ENCODE measurements at regions not wholly inside any gene's neighbourhood (a gene's known extent, or its start where the extent isn't known, plus 50 kb on each side); places are given as distances from the start of the nearest gene placed in this dataset.
"Not testable (repeated sequence)": the region's sequence is repeated elsewhere in the genome, so short reads cannot be mapped to it uniquely, and the experiment has no call there.

GRCh38 chr11:13782390-13783075 is 114.1 kb downstream of the FAR1 start:
- ATAC-seq (no peak), DNase-seq (ENCODE audit: low spot score) (no peak)
- H3K27ac Mint-ChIP-seq = no peak overlapping the region
- H3K27me3 Mint-ChIP-seq = peaks cover 0 to 9% of the 10 kb centered on the region in 2 donors
- H3K4me3 Mint-ChIP-seq = no peak overlapping the region
- H3K9me3 Mint-ChIP-seq = no peaks in the 10 kb centered on the region
- H3K36me3 Mint-ChIP-seq = no peaks in the 10 kb centered on the region
- no peaks in the 10 kb centered on the region for H3K4me1 Mint-ChIP-seq (ENCODE audit: low read depth in 2 of 2)

GRCh38 chr11:13784441-13784840 is 116.0 kb downstream of the FAR1 start:
- Mint-ChIP-seq H3K27me3 (peaks cover 0 to 2% of the 10 kb centered on the region in 2 donors), H3K4me3 (no peak overlapping the region), H3K36me3 (no peaks in the 10 kb centered on the region), H3K9me3 (no peaks in the 10 kb centered on the region), H3K4me1 (ENCODE audit: low read depth in 2 of 2) (no peaks in the 10 kb centered on the region), H3K27ac (no peak overlapping the region)
- DNase-seq (ENCODE audit: low spot score) (no peak), ATAC-seq (no peak)

- ATAC-seq (no peak), DNase-seq (ENCODE audit: low spot score) (no peak)
- H3K4me1 Mint-ChIP-seq (ENCODE audit: low read depth in 2 of 2) = no peaks in the 10 kb centered on the region
- H3K9me3 Mint-ChIP-seq = no peaks in the 10 kb centered on the region
- no peak overlapping the region for H3K27ac Mint-ChIP-seq
- H3K4me3 Mint-ChIP-seq = no peak overlapping the region
- H3K36me3 Mint-ChIP-seq = no peaks in the 10 kb centered on the region
- H3K27me3 Mint-ChIP-seq = peaks cover 0 to 2% of the 10 kb centered on the region in 2 donors
Observed at GRCh38 chr11:13784855-13785254, 116.4 kb downstream of the FAR1 start.

- Mint-ChIP-seq H3K9me3 (no peaks in the 10 kb centered on the region), H3K27me3 (peaks cover 0 to 2% of the 10 kb centered on the region in 2 donors), H3K36me3 (no peaks in the 10 kb centered on the region), H3K4me1 (ENCODE audit: low read depth in 2 of 2) (no peaks in the 10 kb centered on the region), H3K4me3 (no peak overlapping the region), H3K27ac (no peak overlapping the region)
- ATAC-seq (no peak), DNase-seq (ENCODE audit: low spot score) (no peak)
Observed at GRCh38 chr11:13786688-13787087, 118.2 kb downstream of the FAR1 start.

GRCh38 chr11:13797616-13798015 is 129.1 kb downstream of the FAR1 start:
- peaks cover 25% of the 10 kb centered on the region for H3K36me3 Mint-ChIP-seq
- peaks cover 10% of the 10 kb centered on the region for H3K9me3 Mint-ChIP-seq
- H3K4me1 Mint-ChIP-seq (ENCODE audit: low read depth in 2 of 2); DNase-seq (ENCODE audit: low spot score); H3K27ac Mint-ChIP-seq; ATAC-seq; H3K4me3 Mint-ChIP-seq; H3K27me3 Mint-ChIP-seq: not testable (repeated sequence)

GRCh38 chr11:13800901-13801300 is 132.4 kb downstream of the FAR1 start:
- no peak for ATAC-seq
- H3K36me3 Mint-ChIP-seq = peaks cover 25% of the 10 kb centered on the region
- H3K9me3 Mint-ChIP-seq = peaks cover 10% of the 10 kb centered on the region
- peaks cover 0 to 14% of the 10 kb centered on the region in 2 donors for H3K27me3 Mint-ChIP-seq
- no peak for DNase-seq (ENCODE audit: low spot score)
- no peak overlapping the region for H3K4me3 Mint-ChIP-seq
- no peak overlapping the region for H3K27ac Mint-ChIP-seq
- H3K4me1 Mint-ChIP-seq (ENCODE audit: low read depth in 2 of 2) = no peaks in the 10 kb centered on the region

GRCh38 chr11:13818325-13818724 is 144.2 kb upstream of the SPON1 start:
- Mint-ChIP-seq H3K4me1 (ENCODE audit: low read depth in 2 of 2) (no peaks in the 10 kb centered on the region), H3K36me3 (peaks cover 4% of the 10 kb centered on the region), H3K27ac (no peak overlapping the region), H3K4me3 (no peak overlapping the region), H3K9me3 (no peaks in the 10 kb centered on the region), H3K27me3 (peaks cover 13 to 33% of the 10 kb centered on the region in 2 donors)
- DNase-seq (ENCODE audit: low spot score) (no peak), ATAC-seq (no peak)

- H3K36me3 Mint-ChIP-seq = peaks cover 7% of the 10 kb centered on the region
- H3K4me1 Mint-ChIP-seq (ENCODE audit: low read depth in 2 of 2) = peaks cover 0 to under 1% of the 10 kb centered on the region in 2 donors
- DNase-seq (ENCODE audit: low spot score) (no peak), ATAC-seq (no peak)
- no peak overlapping the region for H3K4me3 Mint-ChIP-seq
- peaks cover 14 to 20% of the 10 kb centered on the region in 2 donors for H3K27me3 Mint-ChIP-seq
- H3K9me3 Mint-ChIP-seq = peaks cover 3% of the 10 kb centered on the region
- no peak overlapping the region for H3K27ac Mint-ChIP-seq
Observed at GRCh38 chr11:13826505-13827278, 135.8 kb upstream of the SPON1 start.

GRCh38 chr11:13831696-13832095 is 130.8 kb upstream of the SPON1 start:
- H3K27ac Mint-ChIP-seq = no peak overlapping the region
- H3K36me3 Mint-ChIP-seq = peaks cover 7% of the 10 kb centered on the region
- no peak overlapping the region for H3K4me3 Mint-ChIP-seq
- peaks cover 7 to 16% of the 10 kb centered on the region in 2 donors for H3K27me3 Mint-ChIP-seq
- peaks cover 3% of the 10 kb centered on the region for H3K9me3 Mint-ChIP-seq
- ATAC-seq (no peak), DNase-seq (ENCODE audit: low spot score) (no peak)
- peaks cover 0 to 4% of the 10 kb centered on the region in 2 donors for H3K4me1 Mint-ChIP-seq (ENCODE audit: low read depth in 2 of 2)

- Mint-ChIP-seq H3K27me3 (peaks cover 6 to 14% of the 10 kb centered on the region in 2 donors), H3K36me3 (peaks cover 6% of the 10 kb centered on the region), H3K27ac (no peak overlapping the region), H3K9me3 (peaks cover 2% of the 10 kb centered on the region), H3K4me3 (no peak overlapping the region), H3K4me1 (ENCODE audit: low read depth in 2 of 2) (peaks cover 0 to 4% of the 10 kb centered on the region in 2 donors)
- DNase-seq (ENCODE audit: low spot score) = no peak
- no peak for ATAC-seq
Observed at GRCh38 chr11:13834463-13834862, 128.1 kb upstream of the SPON1 start.

- ATAC-seq = no peak
- H3K27me3 Mint-ChIP-seq = peaks cover 0 to 10% of the 10 kb centered on the region in 2 donors
Observed at GRCh38 chr11:13836666-13837065, 125.9 kb upstream of the SPON1 start.

GRCh38 chr11:13837286-13837685 is 125.2 kb upstream of the SPON1 start:
- Mint-ChIP-seq H3K4me3 (no peak overlapping the region), H3K9me3 (no peaks in the 10 kb centered on the region), H3K27me3 (peaks cover 0 to 10% of the 10 kb centered on the region in 2 donors), H3K4me1 (ENCODE audit: low read depth in 2 of 2) (no peaks in the 10 kb centered on the region), H3K36me3 (no peaks in the 10 kb centered on the region), H3K27ac (no peak overlapping the region)
- no peak for DNase-seq (ENCODE audit: low spot score)
- no peak for ATAC-seq

More at GRCh38 chr11:13836666-13837065, 125.9 kb upstream of the SPON1 start:
- no peak overlapping the region for H3K27ac Mint-ChIP-seq
- peaks cover 0 to 4% of the 10 kb centered on the region in 2 donors for H3K4me1 Mint-ChIP-seq (ENCODE audit: low read depth in 2 of 2)
- no peak for DNase-seq (ENCODE audit: low spot score)
- no peak overlapping the region for H3K4me3 Mint-ChIP-seq
- no peaks in the 10 kb centered on the region for H3K9me3 Mint-ChIP-seq
- no peaks in the 10 kb centered on the region for H3K36me3 Mint-ChIP-seq

GRCh38 chr11:13841393-13841792 is 121.1 kb upstream of the SPON1 start:
- Mint-ChIP-seq H3K27me3 (peaks cover 0 to 2% of the 10 kb centered on the region in 2 donors), H3K4me3 (no peak overlapping the region), H3K36me3 (no peaks in the 10 kb centered on the region), H3K9me3 (no peaks in the 10 kb centered on the region), H3K27ac (no peak overlapping the region), H3K4me1 (ENCODE audit: low read depth in 2 of 2) (no peaks in the 10 kb centered on the region)
- DNase-seq (ENCODE audit: low spot score) (no peak), ATAC-seq (no peak)

- Mint-ChIP-seq H3K27ac (no peak overlapping the region), H3K36me3 (no peaks in the 10 kb centered on the region), H3K4me3 (no peak overlapping the region), H3K4me1 (ENCODE audit: low read depth in 2 of 2) (peaks cover 0 to 6% of the 10 kb centered on the region in 2 donors), H3K27me3 (peaks cover 0 to 10% of the 10 kb centered on the region in 2 donors), H3K9me3 (no peaks in the 10 kb centered on the region)
- DNase-seq (ENCODE audit: low spot score) (no peak), ATAC-seq (no peak)
Observed at GRCh38 chr11:13848031-13848430, 114.5 kb upstream of the SPON1 start.

All from natural killer cell treated with Interleukin-12 subunit alpha and Interleukin-12 subunit beta and Interleukin-15 and Interleukin-18, amount 100 ng/mL, for 72 hours (primary cell).